AG09309 (cell line): ENCODE measurements at regions not wholly inside any gene's neighbourhood (a gene's known extent, or its start where the extent isn't known, plus 50 kb on each side); places are given as distances from the start of the nearest gene placed in this dataset.

Experiments used
- DNase-seq: peaks from one replicate; pipeline ENCODE4 v3.0.0-alpha.2; 2010; ENCODE audit warnings: low read depth
- H3K4me3 ChIP-seq: 2 replicates; pipeline ENCODE4 v1.5.1; 2011; ENCODE audit warnings: mild to moderate bottlenecking, low read depth, low read length, moderate library complexity; ENCODE audit not compliant: control insufficient read depth
- CTCF ChIP-seq: IDR thresholded peaks from 2 replicates; pipeline ENCODE4 v1.5.1; 2011; ENCODE audit warnings: mild to moderate bottlenecking, low read depth, low read length, inconsistent platforms; ENCODE audit not compliant: insufficient read depth, control insufficient read depth; ENCODE audit errors: missing control alignments

- DNase-seq, result no peak
- no peak for TF ChIP-seq CTCF
- H3K4me3 ChIP-seq, result no peak overlapping the region
Measured at GRCh38 chr9:107925749-107926297, 436.3 kb upstream of the KLF4 start.

DNA sequence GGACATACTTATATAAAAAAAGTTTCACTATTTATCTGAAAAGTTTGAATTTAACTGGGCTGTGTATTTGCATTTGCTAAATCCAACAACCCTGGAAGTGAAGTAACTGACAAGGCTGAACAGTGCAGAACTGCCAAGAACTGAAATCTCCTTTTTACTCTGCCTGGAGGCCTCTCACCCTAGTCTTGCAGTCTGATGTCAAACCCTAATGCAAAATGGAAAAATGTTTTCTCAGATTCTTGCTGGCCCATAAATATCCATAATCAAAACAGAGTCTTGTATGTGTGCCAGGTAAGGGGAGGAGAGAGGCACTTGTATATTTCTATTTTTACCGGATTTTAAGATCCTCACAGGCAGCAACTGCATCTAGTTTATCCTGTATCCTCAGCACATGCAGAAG lies 432.7 kb upstream of the KLF4 start:
- no peak for DNase-seq
- H3K4me3 ChIP-seq, result no peak overlapping the region
- TF ChIP-seq CTCF, result no peak

DNA sequence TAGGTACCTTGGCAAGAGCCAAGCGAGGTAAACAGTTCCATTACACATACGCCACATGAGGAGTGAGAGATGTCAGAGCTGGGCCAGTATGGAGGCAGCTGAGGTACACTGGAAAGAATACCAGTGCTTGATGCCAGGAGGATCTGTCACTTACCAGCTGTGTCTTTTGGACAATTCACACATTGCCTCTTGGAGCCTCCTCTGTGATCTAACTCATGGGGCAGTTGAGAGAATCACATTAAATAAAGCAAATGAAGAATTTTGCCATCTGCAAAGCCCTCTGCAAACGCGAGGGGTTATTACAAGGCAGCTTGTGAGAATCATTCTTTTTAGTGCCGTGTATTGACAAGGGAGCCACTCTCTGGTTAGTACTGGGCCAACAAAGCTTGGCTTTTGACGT lies 429.7 kb upstream of the KLF4 start:
- no peak for TF ChIP-seq CTCF
- DNase-seq, result no peak
- H3K4me3 ChIP-seq, result no peak overlapping the region

GRCh38 chr9:107918749-107919148 lies 429.2 kb upstream of the KLF4 start:
- no peak for DNase-seq
- TF ChIP-seq CTCF, result no peak
- H3K4me3 ChIP-seq, result no peak overlapping the region

DNA sequence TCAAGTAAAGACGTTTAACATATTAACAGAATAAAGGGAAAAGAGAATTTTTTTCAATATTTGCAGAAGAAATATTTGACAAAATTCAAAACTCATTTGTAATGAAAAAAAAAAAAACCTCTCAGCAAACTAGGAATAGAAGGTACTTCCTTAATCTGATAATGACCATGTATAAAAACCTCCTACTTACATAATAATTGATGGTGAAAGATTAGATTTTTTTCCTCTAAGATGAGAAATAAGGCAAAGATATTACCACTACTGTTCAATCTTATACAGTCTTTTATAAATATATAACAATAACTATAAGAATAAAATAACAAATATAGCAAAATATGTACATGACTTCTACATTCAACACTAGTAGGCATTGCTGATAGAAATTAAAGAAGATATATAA lies 424.6 kb upstream of the KLF4 start:
- no peak for TF ChIP-seq CTCF
- DNase-seq, result no peak
- H3K4me3 ChIP-seq, result no peak overlapping the region

DNA sequence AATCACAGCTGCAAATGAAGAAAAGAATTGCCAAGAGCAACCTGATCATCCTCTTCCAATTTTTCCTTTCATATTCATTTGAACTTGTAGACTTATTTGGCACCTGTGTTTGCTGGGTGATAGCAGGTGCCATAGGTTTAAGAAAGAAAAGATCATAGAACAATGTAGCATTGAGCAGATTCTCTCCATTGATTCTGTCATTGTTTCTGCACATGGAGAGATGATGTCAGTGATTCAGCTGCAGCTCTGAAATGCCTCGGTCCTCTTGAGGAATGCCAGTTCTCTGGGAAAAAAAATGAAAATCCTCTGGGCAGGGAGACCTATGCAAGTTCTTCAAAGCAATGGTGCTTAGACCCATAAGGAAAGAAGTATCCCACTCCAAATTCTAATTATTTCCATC lies 418.1 kb upstream of the KLF4 start:
- TF ChIP-seq CTCF, result no peak
- DNase-seq, result no peak

GRCh38 chr9:107907255-107907654 lies 417.7 kb upstream of the KLF4 start:
- no peak for TF ChIP-seq CTCF
- no peak overlapping the region for H3K4me3 ChIP-seq
- DNase-seq, result no peak

More for the DNA sequence above, 418.1 kb upstream of the KLF4 start:
- no peak overlapping the region for H3K4me3 ChIP-seq
